Tibial artery (tissue), 4 donors: ENCODE measurements at regions not wholly inside any gene's neighbourhood (a gene's known extent, or its start where the extent isn't known, plus 50 kb on each side); places are given as distances from the start of the nearest gene placed in this dataset.
"Not testable (repeated sequence)": the region's sequence is repeated elsewhere in the genome, so short reads cannot be mapped to it uniquely, and the experiment has no call there.

Experiments used
- DNase-seq, 2 donors: peaks; one replicate each; pipeline ENCODE4 v3.0.0-alpha.2; 2019
- H3K27ac ChIP-seq, 2 donors: fragments of 200-600 bp; sonication (generic) in 1 of 2; 1 replicate in 1 of 2; 2 replicates in 1 of 2; pipeline ENCODE4 v1.5.1; 2018 to 2019; ENCODE audit warnings: mild to moderate bottlenecking in 1 of 2
- H3K27me3 ChIP-seq, 2 donors: fragments of 200-600 bp; sonication (generic) in 1 of 2; one replicate each; pipeline versions ENCODE4 v1.5.1 to v1.6.0; 2016 to 2019
- H3K36me3 ChIP-seq, 3 donors: fragments of 200-600 bp; sonication (generic) in 2 of 3; one replicate each; pipeline ENCODE4 v1.5.1; 2016 to 2019; ENCODE audit warnings: mild to moderate bottlenecking in 2 of 3
- H3K4me1 ChIP-seq, 4 donors: fragments of 200-600 bp; sonication (generic) in 2 of 4; 1 replicate in 3 of 4; 2 replicates in 1 of 4; pipeline ENCODE4 v1.5.1; 2016 to 2019
- H3K4me3 ChIP-seq, 2 donors: fragments of 200-600 bp; sonication (generic) in 1 of 2; 1 replicate in 1 of 2; 2 replicates in 1 of 2; pipeline ENCODE4 v1.5.1; 2018 to 2019; ENCODE audit warnings: mild to moderate bottlenecking in 2 of 2
- H3K9me3 ChIP-seq, 3 donors: fragments of 200-600 bp; sonication (generic) in 1 of 3; one replicate each; pipeline ENCODE4 v1.5.1; 2016 to 2019
- CTCF ChIP-seq, 2 experiments: fragments of 200-600 bp in 1 of 2; fragments of 450-650 bp in 1 of 2; IDR thresholded peaks; one replicate each; pipeline ENCODE4 v1.5.1; 2017 to 2019; ENCODE audit warnings: antibody characterized with exemption in 2 of 2, mild to moderate bottlenecking in 1 of 2, moderate library complexity in 1 of 2
- intact Hi-C: fragments of 100-400 bp; cut with DNase I; formaldehyde crosslinking; loops from one replicate; pipeline ENCODE4 v1.15.0; 2023; ENCODE audit warnings: low total_unique reads

GRCh38 chr6:43886067-43886461 lies 116.1 kb downstream of the VEGFA start:
- Histone ChIP-seq H3K36me3 (no peaks in the 10 kb centered on the region), H3K4me3 (no peak overlapping the region), H3K27ac (no peak overlapping the region), H3K4me1 (peaks cover 0 to 9% (median 0%) of the 10 kb centered on the region in 4 donors), H3K9me3 (no peaks in the 10 kb centered on the region), H3K27me3 (no peaks in the 10 kb centered on the region)
- intact Hi-C loops: no loop called here
- TF ChIP-seq CTCF (IDR thresholded peaks at IDR 0.05): no peak
- no peak for DNase-seq

GRCh38 chr6:43885399-43886066 lies 115.5 kb downstream of the VEGFA start:
- H3K4me1 ChIP-seq: peaks cover 0 to 9% (median 0%) of the 10 kb centered on the region in 4 donors
- DNase-seq: no peak
- no peak overlapping the region for H3K4me3 ChIP-seq
- no peak overlapping the region for H3K27ac ChIP-seq
- intact Hi-C loops: no loop called here
- H3K9me3 ChIP-seq: no peaks in the 10 kb centered on the region
- no peak for TF ChIP-seq CTCF (IDR thresholded peaks at IDR 0.05)
- H3K36me3 ChIP-seq: no peaks in the 10 kb centered on the region
- H3K27me3 ChIP-seq: no peaks in the 10 kb centered on the region

GRCh38 chr6:43884652-43885022 lies 114.6 kb downstream of the VEGFA start:
- Histone ChIP-seq H3K9me3 (no peaks in the 10 kb centered on the region), H3K4me1 (peaks cover 0 to 9% (median 0%) of the 10 kb centered on the region in 4 donors), H3K4me3 (no peak overlapping the region), H3K27ac (no peak overlapping the region), H3K27me3 (no peaks in the 10 kb centered on the region), H3K36me3 (no peaks in the 10 kb centered on the region)
- TF ChIP-seq CTCF (IDR thresholded peaks at IDR 0.05): no peak
- intact Hi-C loops: no loop called here
- peak in 1 of 2 donors; percentile 33 for DNase-seq

GRCh38 chr6:43883847-43884651 lies 114.0 kb downstream of the VEGFA start:
- peaks cover 0 to 9% (median 0%) of the 10 kb centered on the region in 4 donors for H3K4me1 ChIP-seq
- no peaks in the 10 kb centered on the region for H3K36me3 ChIP-seq
- no peak for DNase-seq
- no peak overlapping the region for H3K4me3 ChIP-seq
- H3K9me3 ChIP-seq: no peaks in the 10 kb centered on the region
- H3K27ac ChIP-seq: no peak overlapping the region
- intact Hi-C loops: no loop called here
- TF ChIP-seq CTCF (IDR thresholded peaks at IDR 0.05): no peak
- H3K27me3 ChIP-seq: no peaks in the 10 kb centered on the region

- H3K36me3 ChIP-seq, H3K9me3 ChIP-seq, DNase-seq, H3K4me1 ChIP-seq, intact Hi-C loops, H3K4me3 ChIP-seq, H3K27me3 ChIP-seq, H3K27ac ChIP-seq: not testable (repeated sequence)
Measured at GRCh38 chr6:43882690-43883448, 112.9 kb downstream of the VEGFA start.
